ENCODE measurements at regions not wholly inside any gene's neighbourhood (a gene's known extent, or its start where the extent isn't known, plus 50 kb on each side); places are given as distances from the start of the nearest gene placed in this dataset.

DNA sequence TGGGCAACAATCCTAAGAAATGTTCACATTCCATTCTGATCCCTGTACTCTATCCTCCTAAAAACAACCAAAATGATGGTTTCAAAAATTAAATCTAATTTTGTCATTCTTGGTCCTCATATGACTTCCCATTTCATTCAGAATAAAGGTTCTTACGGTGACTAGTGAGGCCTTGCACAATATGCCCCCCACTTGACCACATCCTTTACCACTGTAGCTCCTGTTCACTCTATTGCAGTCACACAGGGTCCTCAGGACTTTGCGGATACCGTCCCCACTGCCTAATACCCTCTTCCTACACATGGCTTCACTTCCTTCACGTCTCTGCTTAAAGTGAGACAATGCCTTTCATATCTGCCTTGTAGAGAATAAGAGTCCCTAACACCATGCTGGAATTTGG lies 1058.7 kb upstream of the KLHL29 start:
- DNase-seq, result no peak
- no peaks in the 10 kb centered on the region for H3K4me1 ChIP-seq
- no peak overlapping the region for H3K27ac ChIP-seq
- H3K4me3 ChIP-seq, result no peak overlapping the region
- no peaks in the 10 kb centered on the region for H3K36me3 ChIP-seq (ENCODE audit: low read depth, missing control alignments)
- WGBS, 2 donors, result 86 to 88% methylated on average over 4 of the region's 4 CpGs
- no peaks in the 10 kb centered on the region for H3K9me3 ChIP-seq
- no peaks in the 10 kb centered on the region for H3K27me3 ChIP-seq
- TF ChIP-seq, protein P1, sequence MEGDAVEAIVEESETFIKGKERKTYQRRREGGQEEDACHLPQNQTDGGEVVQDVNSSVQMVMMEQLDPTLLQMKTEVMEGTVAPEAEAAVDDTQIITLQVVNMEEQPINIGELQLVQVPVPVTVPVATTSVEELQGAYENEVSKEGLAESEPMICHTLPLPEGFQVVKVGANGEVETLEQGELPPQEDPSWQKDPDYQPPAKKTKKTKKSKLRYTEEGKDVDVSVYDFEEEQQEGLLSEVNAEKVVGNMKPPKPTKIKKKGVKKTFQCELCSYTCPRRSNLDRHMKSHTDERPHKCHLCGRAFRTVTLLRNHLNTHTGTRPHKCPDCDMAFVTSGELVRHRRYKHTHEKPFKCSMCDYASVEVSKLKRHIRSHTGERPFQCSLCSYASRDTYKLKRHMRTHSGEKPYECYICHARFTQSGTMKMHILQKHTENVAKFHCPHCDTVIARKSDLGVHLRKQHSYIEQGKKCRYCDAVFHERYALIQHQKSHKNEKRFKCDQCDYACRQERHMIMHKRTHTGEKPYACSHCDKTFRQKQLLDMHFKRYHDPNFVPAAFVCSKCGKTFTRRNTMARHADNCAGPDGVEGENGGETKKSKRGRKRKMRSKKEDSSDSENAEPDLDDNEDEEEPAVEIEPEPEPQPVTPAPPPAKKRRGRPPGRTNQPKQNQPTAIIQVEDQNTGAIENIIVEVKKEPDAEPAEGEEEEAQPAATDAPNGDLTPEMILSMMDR (IDR thresholded peaks at IDR 0.05), result no peak
- no peak for TF ChIP-seq POLR2A (IDR thresholded peaks at IDR 0.05)
- intact Hi-C loops (cut with DNase I; ENCODE audit: low total_unique reads), result no loop called here

DNA sequence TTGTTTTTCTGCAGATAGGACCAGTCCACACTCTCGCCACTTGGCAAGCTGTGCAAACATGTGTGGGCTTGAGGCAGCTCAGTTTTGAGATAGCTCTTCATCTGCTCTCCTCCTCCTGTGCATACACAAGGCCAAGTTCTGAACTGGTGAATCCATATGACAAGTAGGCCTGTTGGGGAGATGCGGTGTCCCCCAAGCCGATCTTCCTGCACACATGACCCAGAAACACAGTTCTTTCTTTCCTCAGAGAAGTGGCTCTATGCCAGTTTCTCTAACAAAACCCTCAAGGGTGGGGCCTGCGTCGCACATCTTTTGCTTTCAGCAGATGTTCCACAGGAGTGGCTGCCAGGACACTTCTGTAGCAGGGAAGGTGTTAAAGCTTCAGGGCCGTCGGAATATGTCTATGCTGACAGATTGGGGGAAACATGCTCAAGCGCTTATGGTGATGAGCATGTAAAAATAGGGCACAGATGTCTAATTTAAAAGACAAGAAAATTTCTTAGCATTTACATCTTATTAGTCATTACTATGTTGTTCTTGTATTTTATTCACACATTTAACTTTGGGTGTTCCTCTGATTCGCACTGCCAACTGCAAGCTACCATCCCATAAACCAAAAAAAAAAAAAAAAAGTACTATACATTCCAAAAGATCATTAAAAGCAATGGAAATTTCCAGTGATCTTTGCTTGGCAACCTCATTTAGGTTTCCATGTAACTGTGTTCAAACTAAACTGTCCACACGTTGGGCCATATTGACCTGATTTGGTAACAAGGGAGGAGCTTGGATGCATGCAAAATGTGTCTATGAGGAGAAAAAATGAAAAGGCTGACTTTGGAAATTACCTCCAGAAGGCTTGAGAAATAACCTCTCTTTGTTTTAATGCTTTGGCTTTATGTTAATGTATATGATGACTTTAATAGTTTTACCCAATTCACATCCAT lies 1055.5 kb upstream of the KLHL29 start:
- Histone ChIP-seq H3K36me3 (ENCODE audit: low read depth, missing control alignments) (no peaks in the 10 kb centered on the region), H3K27me3 (no peaks in the 10 kb centered on the region), H3K27ac (no peak overlapping the region), H3K9me3 (no peaks in the 10 kb centered on the region), H3K4me1 (no peaks in the 10 kb centered on the region), H3K4me3 (no peak overlapping the region)
- TF ChIP-seq POLR2A (IDR thresholded peaks at IDR 0.05), result no peak
- TF ChIP-seq, protein P1 (IDR thresholded peaks at IDR 0.05), result no peak
- intact Hi-C loops (cut with DNase I; ENCODE audit: low total_unique reads), result no loop called here
- DNase-seq, result no peak
- WGBS, 2 donors, result 64 to 65% methylated on average over 10 of the region's 10 CpGs

DNA sequence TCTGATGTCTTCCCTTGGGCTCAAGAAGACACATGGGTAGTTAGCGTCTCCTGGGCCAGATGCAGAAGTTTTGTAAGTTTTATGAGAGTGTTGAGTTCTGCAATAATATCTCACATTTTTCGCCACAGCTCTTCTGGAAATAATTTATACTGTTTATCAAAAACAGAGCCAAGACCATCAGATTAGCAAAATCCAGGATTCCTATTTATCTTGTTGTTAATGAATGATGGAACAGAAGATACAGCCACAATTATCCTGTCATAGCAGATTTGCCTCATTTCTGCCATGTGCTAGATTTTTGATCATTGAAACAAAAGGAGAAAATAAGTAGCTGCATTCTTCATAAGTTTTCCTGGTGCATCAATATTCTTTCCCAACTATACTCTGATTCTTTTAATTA lies 1048.6 kb upstream of the KLHL29 start:
- H3K9me3 ChIP-seq, result no peaks in the 10 kb centered on the region
- intact Hi-C loops (cut with DNase I; ENCODE audit: low total_unique reads), result no loop called here
- H3K36me3 ChIP-seq (ENCODE audit: low read depth, missing control alignments), result no peaks in the 10 kb centered on the region
- no peaks in the 10 kb centered on the region for H3K4me1 ChIP-seq
- H3K27me3 ChIP-seq, result no peaks in the 10 kb centered on the region
- DNase-seq, result no peak
- 93 to 94% methylated on average over 2 of the region's 2 CpGs for WGBS, 2 donors
- H3K4me3 ChIP-seq, result no peak overlapping the region
- TF ChIP-seq, protein P1 (IDR thresholded peaks at IDR 0.05), result no peak
- no peak for TF ChIP-seq POLR2A (IDR thresholded peaks at IDR 0.05)
- no peak overlapping the region for H3K27ac ChIP-seq

GRCh38 chr2:22340716-22341115 lies 1044.3 kb upstream of the KLHL29 start:
- Histone ChIP-seq H3K4me3 (no peak overlapping the region), H3K27ac (no peak overlapping the region), H3K4me1 (no peaks in the 10 kb centered on the region), H3K36me3 (ENCODE audit: low read depth, missing control alignments) (no peaks in the 10 kb centered on the region), H3K9me3 (no peaks in the 10 kb centered on the region), H3K27me3 (no peaks in the 10 kb centered on the region)
- DNase-seq, result no peak
- 89% methylated on average over 2 of the region's 2 CpGs for WGBS, 2 donors
- no peak for TF ChIP-seq POLR2A (IDR thresholded peaks at IDR 0.05)
- TF ChIP-seq, protein P1 (IDR thresholded peaks at IDR 0.05), result no peak
- intact Hi-C loops (cut with DNase I; ENCODE audit: low total_unique reads), result no loop called here

- Histone ChIP-seq H3K27me3 (no peaks in the 10 kb centered on the region), H3K36me3 (ENCODE audit: low read depth, missing control alignments) (no peaks in the 10 kb centered on the region), H3K9me3 (no peaks in the 10 kb centered on the region), H3K4me1 (no peaks in the 10 kb centered on the region), H3K27ac (no peak overlapping the region), H3K4me3 (no peak overlapping the region)
- DNase-seq, result no peak
- intact Hi-C loops (cut with DNase I; ENCODE audit: low total_unique reads), result no loop called here
- WGBS, 2 donors, result 85 to 89% methylated on average over 2 of the region's 2 CpGs
- no peak for TF ChIP-seq POLR2A (IDR thresholded peaks at IDR 0.05)
- TF ChIP-seq, protein P1 (IDR thresholded peaks at IDR 0.05), result no peak
Measured at GRCh38 chr2:22347306-22347705, 1037.7 kb upstream of the KLHL29 start.

Measured in testis (tissue), 2 donors.